ENCODE measurements at regions not wholly inside any gene's neighbourhood (a gene's known extent, or its start where the extent isn't known, plus 50 kb on each side); places are given as distances from the start of the nearest gene placed in this dataset.

- TF ChIP-seq CTCF (IDR thresholded peaks at IDR 0.05) (no peak), POLR2A (IDR thresholded peaks at IDR 0.05) (no peak)
These were observed 170.3 kb upstream of the RAD23B start for GRCh38 chr9:107112707-107113243.
